Cardiac fibroblast (primary cell): ENCODE measurements at regions not wholly inside any gene's neighbourhood (a gene's known extent, or its start where the extent isn't known, plus 50 kb on each side); places are given as distances from the start of the nearest gene placed in this dataset.

ENCODE experiments used
- DNase-seq, 2 donors: peaks; one replicate each; pipeline versions ENCODE4 v3.0.0 to v3.0.0-alpha.2; 2010; ENCODE audit warnings: low read depth in 2 of 2
- H3K4me3 ChIP-seq, 2 donors: replicated peaks in 1 of 2; 1 replicate in 1 of 2; 2 replicates in 1 of 2; pipeline ENCODE4 v1.5.1; 2011; ENCODE audit warnings: low read depth in 2 of 2, low read length in 2 of 2, mild to moderate bottlenecking in 2 of 2, moderate library complexity in 1 of 2
- TF ChIP-seq, protein P1 (sequence below): IDR thresholded peaks from one replicate; pipeline ENCODE4 v1.5.1; 2011; ENCODE audit warnings: low read depth, mild to moderate bottlenecking, low read length, inconsistent platforms

DNA sequence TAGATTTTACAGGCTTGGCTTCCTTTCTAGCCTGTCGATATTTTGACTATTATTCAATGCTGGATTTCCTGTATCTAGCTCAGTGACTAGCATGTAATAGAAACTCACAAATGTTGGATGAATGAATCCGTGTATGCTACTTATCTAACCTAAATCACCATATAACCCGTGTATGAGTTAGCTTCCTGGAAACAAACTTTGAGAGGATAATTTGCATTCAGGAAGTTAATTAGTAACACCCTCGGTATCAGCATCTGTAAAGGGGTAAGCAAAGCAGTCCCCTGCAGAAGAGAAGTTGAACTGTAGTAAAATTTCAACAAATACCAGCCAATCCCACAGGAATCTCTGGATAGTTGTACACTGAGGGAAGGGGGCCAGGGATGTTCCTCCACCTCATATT, 269.4 kb upstream of the LRATD1 start:
- no peak overlapping the region for H3K4me3 ChIP-seq
- DNase-seq, result no peak
- TF ChIP-seq, protein P1, sequence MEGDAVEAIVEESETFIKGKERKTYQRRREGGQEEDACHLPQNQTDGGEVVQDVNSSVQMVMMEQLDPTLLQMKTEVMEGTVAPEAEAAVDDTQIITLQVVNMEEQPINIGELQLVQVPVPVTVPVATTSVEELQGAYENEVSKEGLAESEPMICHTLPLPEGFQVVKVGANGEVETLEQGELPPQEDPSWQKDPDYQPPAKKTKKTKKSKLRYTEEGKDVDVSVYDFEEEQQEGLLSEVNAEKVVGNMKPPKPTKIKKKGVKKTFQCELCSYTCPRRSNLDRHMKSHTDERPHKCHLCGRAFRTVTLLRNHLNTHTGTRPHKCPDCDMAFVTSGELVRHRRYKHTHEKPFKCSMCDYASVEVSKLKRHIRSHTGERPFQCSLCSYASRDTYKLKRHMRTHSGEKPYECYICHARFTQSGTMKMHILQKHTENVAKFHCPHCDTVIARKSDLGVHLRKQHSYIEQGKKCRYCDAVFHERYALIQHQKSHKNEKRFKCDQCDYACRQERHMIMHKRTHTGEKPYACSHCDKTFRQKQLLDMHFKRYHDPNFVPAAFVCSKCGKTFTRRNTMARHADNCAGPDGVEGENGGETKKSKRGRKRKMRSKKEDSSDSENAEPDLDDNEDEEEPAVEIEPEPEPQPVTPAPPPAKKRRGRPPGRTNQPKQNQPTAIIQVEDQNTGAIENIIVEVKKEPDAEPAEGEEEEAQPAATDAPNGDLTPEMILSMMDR, result no peak

DNA sequence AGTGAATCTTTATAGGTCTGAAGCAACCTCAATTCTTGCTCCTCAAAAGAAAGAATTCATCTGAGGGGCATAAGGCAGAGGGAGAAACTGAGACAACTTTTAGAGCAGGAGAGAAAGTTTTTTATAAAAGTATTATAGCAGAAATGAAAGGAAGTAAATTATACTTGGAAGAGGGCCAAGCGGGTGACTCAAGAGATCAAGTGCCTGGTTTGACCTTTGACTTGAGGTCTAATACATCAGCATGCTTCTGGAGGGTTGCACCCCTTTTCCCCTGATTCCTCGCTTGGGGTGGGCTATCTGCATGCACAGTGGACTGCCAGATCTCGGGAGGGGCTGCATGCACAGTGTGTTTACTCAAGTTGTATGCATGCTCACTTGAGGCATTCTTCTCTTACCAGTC, 268.5 kb upstream of the LRATD1 start:
- TF ChIP-seq, protein P1, result no peak
- no peak for DNase-seq
- no peak overlapping the region for H3K4me3 ChIP-seq

DNA sequence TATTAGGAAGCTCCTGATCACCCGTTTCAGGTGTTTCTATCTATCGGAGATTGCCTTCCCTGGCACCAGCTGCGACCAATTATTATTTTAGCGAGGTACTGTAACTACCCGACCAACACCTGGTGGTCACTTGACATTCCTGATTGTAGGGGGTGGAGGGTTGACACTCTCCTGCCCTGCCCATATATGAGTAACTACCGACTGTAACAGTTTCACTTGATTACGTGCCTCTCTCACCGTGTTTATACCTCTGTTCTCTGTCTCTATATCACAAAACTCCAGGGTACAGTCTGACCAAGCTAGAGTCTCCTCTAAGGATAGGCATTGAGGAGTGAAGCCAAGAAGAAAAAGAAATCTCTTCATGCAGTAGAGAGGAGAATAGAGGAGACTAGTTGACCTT, 268.0 kb upstream of the LRATD1 start:
- TF ChIP-seq, protein P1, result no peak
- H3K4me3 ChIP-seq, result no peak overlapping the region
- DNase-seq, result no peak

DNA sequence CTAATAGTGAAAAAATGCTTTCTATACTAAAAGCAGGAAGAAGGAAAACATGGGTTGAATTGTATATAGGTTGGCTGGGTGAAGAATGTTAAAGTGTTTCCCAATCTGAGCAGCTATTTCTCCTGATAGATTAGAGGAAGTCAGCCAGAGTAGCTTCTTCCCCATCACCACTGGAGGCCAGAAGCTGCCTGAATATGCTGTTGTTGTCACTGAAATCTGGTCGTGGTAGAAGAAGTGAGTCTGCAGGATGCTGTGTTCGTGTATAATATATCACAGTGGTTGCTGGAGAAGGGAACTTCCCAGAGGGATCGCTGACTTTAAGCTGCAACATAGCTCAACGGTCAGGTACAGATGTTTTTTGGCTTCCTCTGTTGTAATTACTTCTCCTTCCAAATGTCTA, 247.5 kb upstream of the LRATD1 start:
- TF ChIP-seq, protein P1, result no peak
- DNase-seq, result no peak
- H3K4me3 ChIP-seq, result no peak overlapping the region

DNA sequence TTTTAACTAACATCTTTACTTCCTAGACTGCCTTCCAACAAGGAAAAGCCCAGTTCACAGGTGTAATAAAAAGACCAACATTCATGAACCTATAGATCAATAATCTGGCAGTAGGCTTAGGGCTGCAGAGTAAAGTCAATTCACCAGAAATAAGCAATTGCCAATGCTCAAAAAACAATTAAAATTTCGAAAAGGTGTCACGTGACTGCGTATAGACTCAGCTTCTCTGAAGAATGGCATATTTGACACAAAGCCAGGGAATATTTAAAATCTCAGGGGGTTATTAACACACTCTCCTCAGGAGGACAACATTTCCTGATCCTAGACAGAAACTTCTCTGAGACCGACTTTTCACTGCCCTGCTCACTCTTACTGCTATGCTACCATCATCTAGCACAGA, 245.2 kb upstream of the LRATD1 start:
- no peak overlapping the region for H3K4me3 ChIP-seq
- TF ChIP-seq, protein P1, result no peak
- DNase-seq, result no peak

DNA sequence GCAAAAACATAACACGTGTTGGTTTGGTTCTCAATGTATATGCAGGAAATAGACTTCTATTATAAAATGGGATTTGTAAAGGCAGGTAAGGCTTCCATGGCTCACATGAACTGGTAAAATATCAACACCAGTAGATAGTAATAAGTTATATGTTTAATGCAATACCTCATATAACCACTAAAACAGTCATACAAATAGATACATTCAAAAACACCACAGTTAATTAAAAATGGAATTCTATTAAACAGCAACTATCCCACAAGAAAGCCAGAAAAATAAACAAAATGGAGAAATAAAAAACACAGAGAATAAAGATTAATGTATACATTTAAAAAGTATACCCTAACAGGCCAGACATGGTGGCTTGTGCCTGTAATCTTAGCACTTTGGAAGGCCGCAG, 243.8 kb upstream of the LRATD1 start:
- no peak overlapping the region for H3K4me3 ChIP-seq
- TF ChIP-seq, protein P1, result no peak
- DNase-seq, result no peak

DNA sequence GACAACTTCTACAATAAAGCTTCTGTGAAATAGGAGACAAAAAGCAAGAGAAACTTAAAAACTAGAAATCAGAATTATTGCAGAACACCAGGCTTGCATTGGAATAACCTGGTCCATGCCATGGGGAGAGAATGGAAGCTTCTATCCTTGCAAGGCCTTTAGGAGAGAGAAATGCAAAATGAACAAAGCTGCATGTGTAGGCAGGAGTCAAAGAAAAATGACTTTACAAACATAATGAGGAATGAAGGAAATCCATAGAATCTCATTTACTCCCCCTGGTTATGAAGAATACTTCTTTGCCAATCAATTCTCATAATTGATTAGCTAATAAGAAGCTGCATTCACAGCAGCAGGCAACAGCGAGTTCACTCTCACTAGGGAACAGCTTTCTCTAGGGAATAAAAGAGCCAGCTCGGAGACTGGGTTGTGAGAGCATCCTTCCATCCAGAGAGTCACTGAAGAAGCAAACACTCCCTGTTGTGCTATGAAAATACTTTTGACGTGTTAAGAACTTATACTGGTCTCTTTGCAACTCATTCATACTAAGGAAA, 235.9 kb upstream of the LRATD1 start:
- no peak overlapping the region for H3K4me3 ChIP-seq
- TF ChIP-seq, protein P1, result no peak
- DNase-seq, result no peak
